Stimulated activated memory B cell treated with anti-CD40 and anti-IgM and Interleukin-4, amounts not matched to agents 10 μg/mL and 1 μg/mL and 100 μg/mL, for 72 hours (primary cell): ENCODE measurements at regions not wholly inside any gene's neighbourhood (a gene's known extent, or its start where the extent isn't known, plus 50 kb on each side); places are given as distances from the start of the nearest gene placed in this dataset.
"Not testable (repeated sequence)": the region's sequence is repeated elsewhere in the genome, so short reads cannot be mapped to it uniquely, and the experiment has no call there.

Experiments used
- ATAC-seq: fragments of 150-1000 bp; cut with Tn5 transposase; 2 replicates; pipeline ENCODE4 v1.10.0; 2021
- H3K27ac Mint-ChIP-seq: one replicate; pipeline ENCODE4 v1.8.0; 2022; ENCODE audit warnings: mild to moderate bottlenecking, mixed read lengths
- H3K27me3 Mint-ChIP-seq: one replicate; pipeline ENCODE4 v1.8.0; 2022; ENCODE audit warnings: mixed read lengths
- H3K36me3 Mint-ChIP-seq: one replicate; pipeline ENCODE4 v1.8.0; 2022; ENCODE audit warnings: mixed read lengths
- H3K4me1 Mint-ChIP-seq: one replicate; pipeline ENCODE4 v1.8.0; 2022; ENCODE audit warnings: mixed read lengths
- H3K4me3 Mint-ChIP-seq: one replicate; pipeline ENCODE4 v1.8.0; 2022; ENCODE audit warnings: mild to moderate bottlenecking, moderate library complexity, mixed read lengths
- H3K9me3 Mint-ChIP-seq: one replicate; pipeline ENCODE4 v1.8.0; 2022; ENCODE audit warnings: mixed read lengths

- not testable (repeated sequence) for H3K9me3 Mint-ChIP-seq, H3K4me3 Mint-ChIP-seq, H3K4me1 Mint-ChIP-seq, H3K27me3 Mint-ChIP-seq, H3K36me3 Mint-ChIP-seq, H3K27ac Mint-ChIP-seq, ATAC-seq
Measured at GRCh38 chr10:16026832-16027231, 166.5 kb upstream of the MINDY3 start.

GRCh38 chr10:16030562-16030961, 170.3 kb upstream of the MINDY3 start:
- no peak overlapping the region for H3K4me3 Mint-ChIP-seq
- no peak for ATAC-seq
- no peaks in the 10 kb centered on the region for H3K36me3 Mint-ChIP-seq
- H3K27me3 Mint-ChIP-seq, result no peaks in the 10 kb centered on the region
- no peak overlapping the region for H3K27ac Mint-ChIP-seq
- H3K4me1 Mint-ChIP-seq, result no peaks in the 10 kb centered on the region
- peaks cover 11% of the 10 kb centered on the region for H3K9me3 Mint-ChIP-seq

GRCh38 chr10:16049050-16049449, 188.7 kb upstream of the MINDY3 start:
- Mint-ChIP-seq H3K36me3 (no peaks in the 10 kb centered on the region), H3K4me3 (no peak overlapping the region), H3K4me1 (no peaks in the 10 kb centered on the region), H3K27ac (no peak overlapping the region), H3K27me3 (no peaks in the 10 kb centered on the region), H3K9me3 (peaks cover 2% of the 10 kb centered on the region)
- no peak for ATAC-seq

- no peaks in the 10 kb centered on the region for H3K36me3 Mint-ChIP-seq
Measured at GRCh38 chr10:16049782-16050181, 189.5 kb upstream of the MINDY3 start.

GRCh38 chr10:16063350-16063749, 203.0 kb upstream of the MINDY3 start:
- no peak for ATAC-seq
- Mint-ChIP-seq H3K36me3 (no peaks in the 10 kb centered on the region), H3K27ac (no peak overlapping the region)

More at GRCh38 chr10:16049782-16050181, 189.5 kb upstream of the MINDY3 start:
- H3K9me3 Mint-ChIP-seq, result peaks cover 4% of the 10 kb centered on the region
- no peak for ATAC-seq
- no peaks in the 10 kb centered on the region for H3K27me3 Mint-ChIP-seq
- no peaks in the 10 kb centered on the region for H3K4me1 Mint-ChIP-seq
- no peak overlapping the region for H3K4me3 Mint-ChIP-seq
- no peak overlapping the region for H3K27ac Mint-ChIP-seq

GRCh38 chr10:16083551-16083950, 223.2 kb upstream of the MINDY3 start:
- not testable (repeated sequence) for H3K27ac Mint-ChIP-seq, ATAC-seq, H3K27me3 Mint-ChIP-seq, H3K4me3 Mint-ChIP-seq, H3K36me3 Mint-ChIP-seq, H3K4me1 Mint-ChIP-seq
- H3K9me3 Mint-ChIP-seq, result peaks cover 11% of the 10 kb centered on the region

More at GRCh38 chr10:16063350-16063749, 203.0 kb upstream of the MINDY3 start:
- Mint-ChIP-seq H3K27me3 (no peaks in the 10 kb centered on the region), H3K4me1 (no peaks in the 10 kb centered on the region), H3K9me3 (peaks cover 3% of the 10 kb centered on the region), H3K4me3 (no peak overlapping the region)

- ATAC-seq, result no peak
Measured at GRCh38 chr10:16105082-16105481, 244.8 kb upstream of the MINDY3 start.

GRCh38 chr10:16116404-16117304, 256.3 kb upstream of the MINDY3 start:
- Mint-ChIP-seq H3K27me3 (no peaks in the 10 kb centered on the region), H3K36me3 (no peaks in the 10 kb centered on the region), H3K9me3 (no peaks in the 10 kb centered on the region), H3K4me3 (no peak overlapping the region), H3K4me1 (no peaks in the 10 kb centered on the region), H3K27ac (no peak overlapping the region)
- ATAC-seq, result no peak

More at GRCh38 chr10:16105082-16105481, 244.8 kb upstream of the MINDY3 start:
- H3K4me1 Mint-ChIP-seq, result no peaks in the 10 kb centered on the region
- no peak overlapping the region for H3K4me3 Mint-ChIP-seq
- no peaks in the 10 kb centered on the region for H3K27me3 Mint-ChIP-seq
- H3K27ac Mint-ChIP-seq, result no peak overlapping the region
- no peaks in the 10 kb centered on the region for H3K36me3 Mint-ChIP-seq
- peaks cover 4% of the 10 kb centered on the region for H3K9me3 Mint-ChIP-seq

GRCh38 chr10:16117305-16117695, 257.0 kb upstream of the MINDY3 start:
- Mint-ChIP-seq H3K4me1 (no peaks in the 10 kb centered on the region), H3K27ac (no peak overlapping the region), H3K27me3 (no peaks in the 10 kb centered on the region), H3K36me3 (no peaks in the 10 kb centered on the region), H3K4me3 (no peak overlapping the region), H3K9me3 (no peaks in the 10 kb centered on the region)
- no peak for ATAC-seq

- H3K9me3 Mint-ChIP-seq, result no peaks in the 10 kb centered on the region
- H3K4me1 Mint-ChIP-seq, result no peaks in the 10 kb centered on the region
- H3K27ac Mint-ChIP-seq, result no peak overlapping the region
- ATAC-seq, result no peak
- no peaks in the 10 kb centered on the region for H3K27me3 Mint-ChIP-seq
- H3K4me3 Mint-ChIP-seq, result no peak overlapping the region
- no peaks in the 10 kb centered on the region for H3K36me3 Mint-ChIP-seq
Measured at GRCh38 chr10:16119445-16119844, 259.1 kb upstream of the MINDY3 start.

GRCh38 chr10:16120563-16120962, 260.3 kb upstream of the MINDY3 start:
- no peak for ATAC-seq

GRCh38 chr10:16141499-16141898, 281.2 kb upstream of the MINDY3 start:
- no peak overlapping the region for H3K4me3 Mint-ChIP-seq
- H3K27ac Mint-ChIP-seq, result no peak overlapping the region
- ATAC-seq, result no peak
- peaks cover 3% of the 10 kb centered on the region for H3K9me3 Mint-ChIP-seq
- no peaks in the 10 kb centered on the region for H3K27me3 Mint-ChIP-seq
- no peaks in the 10 kb centered on the region for H3K4me1 Mint-ChIP-seq
- H3K36me3 Mint-ChIP-seq, result no peaks in the 10 kb centered on the region

More at GRCh38 chr10:16120563-16120962, 260.3 kb upstream of the MINDY3 start:
- H3K9me3 Mint-ChIP-seq, result no peaks in the 10 kb centered on the region
- H3K36me3 Mint-ChIP-seq, result no peaks in the 10 kb centered on the region
- no peaks in the 10 kb centered on the region for H3K4me1 Mint-ChIP-seq
- no peak overlapping the region for H3K4me3 Mint-ChIP-seq
- H3K27ac Mint-ChIP-seq, result no peak overlapping the region
- no peaks in the 10 kb centered on the region for H3K27me3 Mint-ChIP-seq

- Mint-ChIP-seq H3K27me3 (no peaks in the 10 kb centered on the region), H3K9me3 (peaks cover 8% of the 10 kb centered on the region), H3K36me3 (no peaks in the 10 kb centered on the region), H3K4me1 (no peaks in the 10 kb centered on the region), H3K27ac (no peak overlapping the region), H3K4me3 (no peak overlapping the region)
- ATAC-seq, result no peak
Measured at GRCh38 chr10:16146993-16147392, 286.7 kb upstream of the MINDY3 start.

GRCh38 chr10:16155834-16156233, 281.0 kb upstream of the PTER start:
- no peak for ATAC-seq
- Mint-ChIP-seq H3K36me3 (no peaks in the 10 kb centered on the region), H3K9me3 (peaks cover 7% of the 10 kb centered on the region), H3K27ac (no peak overlapping the region), H3K4me1 (no peaks in the 10 kb centered on the region), H3K27me3 (no peaks in the 10 kb centered on the region), H3K4me3 (no peak overlapping the region)

GRCh38 chr10:16156681-16157080, 280.1 kb upstream of the PTER start:
- Mint-ChIP-seq H3K4me1 (no peaks in the 10 kb centered on the region), H3K27me3 (no peaks in the 10 kb centered on the region), H3K9me3 (peaks cover 4% of the 10 kb centered on the region), H3K27ac (no peak overlapping the region), H3K36me3 (no peaks in the 10 kb centered on the region), H3K4me3 (no peak overlapping the region)
- ATAC-seq, result no peak

GRCh38 chr10:16165067-16165466, 271.7 kb upstream of the PTER start:
- H3K4me3 Mint-ChIP-seq, H3K4me1 Mint-ChIP-seq, H3K27ac Mint-ChIP-seq, H3K27me3 Mint-ChIP-seq, H3K36me3 Mint-ChIP-seq, ATAC-seq: not testable (repeated sequence)
- H3K9me3 Mint-ChIP-seq, result peaks cover 15% of the 10 kb centered on the region
